Skin epidermis (tissue), 12 donors: ENCODE measurements at regions not wholly inside any gene's neighbourhood (a gene's known extent, or its start where the extent isn't known, plus 50 kb on each side); places are given as distances from the start of the nearest gene placed in this dataset.

Source experiments
- H3K27ac ChIP-seq, 21 experiments: fragments of 200-600 bp; sonication (generic) in 11 of 21; one replicate each; pipeline ENCODE4 v1.5.0; 2020; ENCODE audit warnings: mild to moderate bottlenecking in 3 of 21, inconsistent platforms in 2 of 21, moderate library complexity in 2 of 21
- H3K4me3 ChIP-seq, 7 experiments: fragments of 200-600 bp; sonication (generic) in 2 of 7; one replicate each; pipeline ENCODE4 v1.5.0; 2020; ENCODE audit warnings: inconsistent platforms in 2 of 7, mild to moderate bottlenecking in 2 of 7, moderate library complexity in 1 of 7

DNA sequence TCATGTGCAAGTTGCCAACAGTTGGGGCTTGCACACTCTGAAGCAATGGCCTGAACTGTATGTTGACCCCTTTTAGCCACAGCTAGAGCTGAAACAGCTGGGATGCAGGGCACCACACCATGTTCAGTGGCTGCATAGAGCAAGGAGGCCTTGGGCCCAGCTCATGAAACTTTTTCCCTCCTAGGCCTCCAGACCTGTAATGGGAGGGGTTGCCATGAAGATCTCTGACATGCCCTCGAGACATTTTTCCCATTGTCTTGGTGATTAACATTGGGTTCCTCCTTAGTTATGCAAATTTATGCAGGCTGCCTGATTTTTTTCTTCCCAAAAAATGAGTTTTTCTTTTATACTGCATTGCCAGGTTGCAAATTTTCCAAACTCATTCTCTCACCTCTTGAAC, 165.1 kb upstream of the PRR20A start:
- no peak overlapping the region for H3K4me3 ChIP-seq
- no peak overlapping the region for H3K27ac ChIP-seq

DNA sequence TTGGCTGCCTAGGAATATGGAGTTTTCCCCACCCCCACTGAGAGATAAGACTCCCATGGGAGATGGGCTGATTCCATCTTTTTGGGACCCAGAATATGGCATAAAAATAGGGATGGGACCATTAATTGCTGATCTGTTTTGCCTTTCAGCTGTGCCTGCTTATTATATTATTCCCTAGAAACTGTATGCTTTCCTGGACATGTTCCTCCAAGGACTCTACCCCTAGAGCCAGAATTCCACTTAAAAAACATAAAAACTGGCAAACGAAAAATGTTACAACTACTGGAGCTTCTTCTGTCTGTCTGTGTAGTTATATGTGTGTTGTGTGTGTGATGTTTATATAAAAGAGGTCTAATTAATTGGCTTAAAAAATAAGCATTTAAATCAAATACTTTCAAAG, 159.9 kb upstream of the PRR20A start:
- no peak overlapping the region for H3K27ac ChIP-seq
- no peak overlapping the region for H3K4me3 ChIP-seq

DNA sequence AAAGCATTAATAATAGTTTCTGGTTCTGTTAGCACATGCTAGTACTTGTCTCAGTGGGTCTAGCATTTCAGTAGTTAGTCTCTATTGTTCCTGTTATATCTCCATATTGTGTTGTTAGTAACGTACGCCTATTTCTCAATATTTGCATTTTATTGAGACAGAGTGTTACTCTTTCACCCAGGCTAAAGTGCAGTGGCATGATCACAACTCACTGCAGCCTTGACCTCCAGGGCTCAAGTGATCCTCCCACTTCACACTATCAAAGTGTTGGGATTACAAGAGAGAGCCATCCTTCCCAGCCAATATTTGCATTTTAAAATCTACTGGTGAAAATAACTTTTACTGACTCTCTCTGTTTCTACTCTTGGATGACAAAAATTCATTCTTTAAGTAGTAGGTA, 154.6 kb upstream of the PRR20A start:
- Histone ChIP-seq H3K27ac (no peak overlapping the region), H3K4me3 (no peak overlapping the region)

DNA sequence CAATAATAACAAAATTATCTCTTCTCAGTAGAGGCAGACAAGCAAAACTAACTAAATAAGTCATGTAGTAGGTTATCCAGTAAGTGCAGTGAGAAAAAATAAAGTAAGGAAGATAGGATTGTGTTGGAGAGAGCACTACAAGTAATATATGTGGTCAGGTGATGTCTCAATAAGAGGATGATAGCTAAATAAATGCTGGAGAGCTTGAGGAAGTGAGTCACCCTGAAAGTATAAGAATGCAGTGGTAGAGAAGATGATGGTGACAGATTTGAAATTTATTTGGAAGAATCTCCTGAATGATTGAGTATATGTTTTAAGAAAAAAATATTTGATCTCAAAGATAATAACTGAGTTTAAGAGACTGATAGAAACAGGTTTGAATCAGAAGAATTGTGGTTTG, 152.2 kb upstream of the PRR20A start:
- Histone ChIP-seq H3K4me3 (no peak overlapping the region), H3K27ac (no peak overlapping the region)

DNA sequence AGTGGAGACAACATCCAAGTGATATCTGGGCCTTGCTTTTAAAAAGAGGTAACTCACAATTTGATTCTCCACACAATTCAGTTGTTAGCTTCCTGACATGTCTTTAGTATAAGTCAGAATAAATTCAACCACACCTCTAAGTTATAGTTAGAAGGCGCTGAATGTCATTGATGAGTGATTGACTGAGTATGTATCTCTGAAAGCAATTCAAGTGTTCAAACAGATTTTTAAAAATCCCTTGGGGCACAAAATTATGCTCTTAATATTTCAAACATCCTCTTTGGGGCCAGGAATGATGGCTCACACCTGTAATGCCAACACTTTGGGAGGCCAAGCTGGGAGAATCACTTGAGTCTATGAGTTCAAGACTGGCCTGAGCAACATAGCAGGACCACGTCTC, 137.0 kb upstream of the PRR20A start:
- Histone ChIP-seq H3K4me3 (no peak overlapping the region), H3K27ac (no peak overlapping the region)

DNA sequence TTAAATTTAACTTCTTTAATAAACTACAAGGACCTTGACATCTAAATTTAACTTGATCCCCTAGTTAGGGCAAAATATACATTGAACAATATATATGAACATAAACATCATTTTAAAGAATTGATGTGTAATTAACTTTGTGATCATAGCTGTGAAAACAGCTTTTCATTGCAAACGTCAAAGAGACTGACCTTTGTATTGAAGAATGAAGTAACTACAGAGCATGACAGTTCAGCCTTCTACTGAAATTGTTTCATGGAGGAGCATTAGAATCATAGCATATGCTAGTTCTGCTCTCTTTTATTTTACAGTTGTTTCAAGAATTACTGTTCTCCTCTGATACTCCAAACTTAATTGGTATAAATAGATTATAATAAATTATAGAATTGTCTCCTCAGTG, 123.4 kb upstream of the PRR20A start:
- H3K27ac ChIP-seq = no peak overlapping the region
- no peak overlapping the region for H3K4me3 ChIP-seq

DNA sequence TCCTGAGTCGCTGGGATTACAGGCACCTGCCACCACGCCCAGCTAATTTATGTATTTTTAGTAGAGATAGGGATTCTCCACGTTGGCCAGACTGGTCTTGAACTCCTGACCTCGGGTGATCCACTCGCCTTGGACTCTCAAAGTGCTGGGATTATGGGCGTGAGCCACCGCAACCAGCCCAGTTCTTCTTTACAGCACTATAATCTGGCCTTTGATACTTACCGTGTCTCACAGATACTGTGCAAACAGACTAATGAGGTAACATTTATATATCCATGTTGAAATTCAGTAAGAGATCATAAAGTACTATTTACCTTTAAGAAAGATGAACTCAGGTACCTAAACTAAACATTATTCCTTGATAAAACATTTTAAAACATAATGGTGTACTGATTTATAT, 121.8 kb upstream of the PRR20A start:
- H3K4me3 ChIP-seq = no peak overlapping the region
- no peak overlapping the region for H3K27ac ChIP-seq

DNA sequence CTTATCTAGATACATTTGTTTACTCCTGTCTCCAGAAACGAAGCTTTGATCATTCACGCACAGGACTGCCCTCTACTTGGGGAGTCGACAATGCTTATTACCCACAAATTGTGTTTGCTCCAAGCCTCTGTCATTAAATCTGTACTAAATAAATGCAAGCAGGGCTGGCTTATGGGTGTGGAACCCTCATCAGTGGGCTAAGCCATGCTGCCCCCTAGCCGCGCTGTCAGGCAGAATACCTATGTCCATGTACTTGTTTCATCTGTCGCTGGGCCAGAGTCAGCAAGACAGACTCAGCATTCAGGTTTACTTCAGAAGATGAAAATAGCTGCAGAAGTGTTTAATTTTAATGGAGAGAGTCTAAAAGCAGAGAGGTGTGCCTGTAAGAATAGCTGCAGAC, 110.0 kb upstream of the PRR20A start:
- Histone ChIP-seq H3K4me3 (no peak overlapping the region), H3K27ac (no peak overlapping the region)

DNA sequence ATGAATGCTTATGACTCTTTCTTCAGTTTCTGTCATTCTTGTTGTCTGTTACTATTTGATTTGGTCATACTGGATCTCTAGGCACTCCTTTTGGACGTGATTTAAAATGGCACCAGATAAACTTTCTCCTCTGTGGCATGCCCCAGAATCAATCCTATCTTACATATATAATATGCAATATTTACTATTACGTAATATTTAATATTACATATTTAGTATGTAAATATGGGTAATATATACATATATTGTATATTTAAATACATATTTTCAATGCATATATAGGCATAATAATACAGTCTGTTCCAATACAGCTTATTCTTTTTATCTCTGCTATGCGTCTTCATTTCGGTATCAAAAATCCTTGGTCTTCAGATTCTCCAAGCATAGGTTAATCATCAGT, 104.4 kb upstream of the PRR20A start:
- no peak overlapping the region for H3K4me3 ChIP-seq
- no peak overlapping the region for H3K27ac ChIP-seq

DNA sequence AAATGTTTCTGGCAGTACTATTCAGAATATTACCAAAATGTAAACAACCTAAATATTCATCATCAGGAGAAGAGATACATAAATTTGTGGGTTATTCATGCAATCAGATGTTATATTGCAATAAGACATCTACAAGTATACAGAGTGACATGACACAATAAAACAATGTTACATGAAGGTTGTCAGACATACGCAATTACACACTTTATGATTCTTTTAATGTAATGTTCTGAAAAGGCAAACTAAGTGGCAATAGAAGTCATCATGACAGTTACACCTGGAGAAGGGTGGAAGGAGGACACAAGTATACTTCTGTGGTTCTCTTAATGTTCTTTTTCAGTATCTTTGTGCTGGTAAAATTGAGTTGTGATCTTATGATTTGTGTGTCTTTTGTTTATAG, 95.8 kb upstream of the PRR20A start:
- H3K4me3 ChIP-seq = no peak overlapping the region
- no peak overlapping the region for H3K27ac ChIP-seq

DNA sequence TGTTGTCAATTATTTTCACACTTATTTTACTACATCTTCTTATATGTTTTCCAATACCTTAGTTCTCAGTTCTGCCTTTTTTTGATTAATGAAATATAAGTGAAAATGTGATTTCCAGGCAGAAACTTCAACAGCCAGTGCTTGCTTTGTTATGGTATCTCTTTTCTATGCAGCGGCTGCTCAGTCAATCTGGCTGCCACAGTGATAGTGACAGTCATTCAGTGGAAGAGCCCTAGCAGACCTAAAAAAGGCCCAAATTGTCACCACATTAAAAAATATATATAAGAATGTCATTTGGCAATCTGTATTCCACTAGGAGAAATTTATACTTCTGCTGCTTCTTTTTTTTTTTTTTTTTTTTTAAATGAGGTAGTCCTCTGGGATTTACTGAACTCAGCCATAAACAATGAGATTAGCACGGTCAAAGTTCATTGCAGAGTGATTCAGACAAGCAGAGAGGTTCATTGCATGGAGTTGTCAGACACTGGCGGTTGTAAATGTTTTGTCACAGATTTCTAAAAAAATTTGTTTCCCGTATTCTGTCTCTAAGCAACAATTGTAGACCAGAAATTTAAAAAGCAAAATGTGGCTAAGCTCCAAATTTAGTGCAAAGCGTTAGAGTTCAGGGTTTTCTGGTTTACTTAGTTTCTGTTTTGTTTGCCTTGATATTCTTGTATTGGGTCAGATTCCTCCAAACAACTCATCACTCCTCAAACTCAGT, 94.7 kb upstream of the PRR20A start:
- H3K4me3 ChIP-seq = no peak overlapping the region
- H3K27ac ChIP-seq = no peak overlapping the region

DNA sequence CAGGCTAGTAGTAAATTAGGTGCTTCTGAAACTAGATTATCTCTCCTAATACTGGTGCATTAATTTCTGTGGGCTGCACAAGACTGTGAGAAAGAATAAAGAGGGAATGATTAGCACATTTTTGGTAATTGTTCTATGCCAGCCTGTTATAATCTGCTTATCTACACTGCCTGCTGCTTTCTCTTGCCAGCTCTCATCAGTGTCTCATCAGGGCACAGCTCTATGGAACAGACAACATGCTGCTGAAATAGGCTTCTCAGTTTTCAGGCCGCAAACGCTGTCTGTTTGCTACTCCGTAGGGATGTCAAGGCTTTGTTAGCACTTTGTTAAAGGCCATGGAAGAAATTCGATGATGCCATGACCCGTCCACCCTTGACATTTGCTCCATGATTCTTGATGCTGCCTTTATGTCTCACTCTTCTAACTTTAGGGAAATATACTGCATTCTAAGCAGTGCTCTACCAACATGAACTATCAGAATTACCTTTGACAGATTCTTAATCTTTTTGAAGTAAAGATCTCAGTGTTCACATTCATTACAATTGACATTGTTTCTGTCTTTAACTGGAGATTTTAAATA, 84.0 kb upstream of the PRR20A start:
- no peak overlapping the region for H3K4me3 ChIP-seq
- H3K27ac ChIP-seq = no peak overlapping the region

DNA sequence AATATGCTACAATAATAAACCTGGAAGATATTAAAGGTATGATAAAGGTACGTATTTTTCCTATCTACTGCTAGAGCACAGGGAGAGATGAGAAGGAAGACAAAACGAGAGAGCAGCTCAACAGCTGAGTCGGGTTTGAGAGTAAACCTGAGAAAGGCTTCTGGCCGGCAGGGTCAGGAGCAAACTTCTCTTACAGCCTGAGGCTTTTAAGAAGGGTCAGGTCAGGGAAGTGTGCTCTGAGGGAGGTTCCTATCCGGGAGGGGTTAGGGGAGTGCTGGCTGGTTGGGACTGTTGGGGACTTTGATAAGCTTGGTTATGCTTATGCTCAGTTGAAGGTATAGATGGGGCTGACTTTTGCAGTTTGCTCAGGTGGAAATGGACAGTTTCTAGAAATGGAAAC, 77.7 kb upstream of the PRR20A start:
- no peak overlapping the region for H3K27ac ChIP-seq
- no peak overlapping the region for H3K4me3 ChIP-seq

DNA sequence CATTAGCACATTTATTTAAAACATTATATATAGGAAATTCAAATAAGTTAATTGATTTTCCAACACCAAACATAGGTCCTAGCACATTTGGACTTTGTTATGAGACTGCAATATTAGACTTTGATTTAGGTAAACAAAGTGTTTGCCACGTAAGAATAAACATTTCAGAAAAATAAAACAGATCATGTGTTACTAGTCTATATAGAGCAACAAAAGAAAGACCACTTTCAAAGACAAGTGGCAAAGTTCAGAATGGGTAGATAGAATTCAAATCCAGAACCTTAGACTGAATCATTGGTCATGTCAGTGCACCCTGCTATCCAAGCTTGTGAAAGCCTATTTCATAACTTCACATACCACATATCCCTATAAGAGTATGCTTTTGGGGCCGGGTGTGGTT, 66.7 kb upstream of the PRR20A start:
- H3K27ac ChIP-seq = no peak overlapping the region
- no peak overlapping the region for H3K4me3 ChIP-seq

DNA sequence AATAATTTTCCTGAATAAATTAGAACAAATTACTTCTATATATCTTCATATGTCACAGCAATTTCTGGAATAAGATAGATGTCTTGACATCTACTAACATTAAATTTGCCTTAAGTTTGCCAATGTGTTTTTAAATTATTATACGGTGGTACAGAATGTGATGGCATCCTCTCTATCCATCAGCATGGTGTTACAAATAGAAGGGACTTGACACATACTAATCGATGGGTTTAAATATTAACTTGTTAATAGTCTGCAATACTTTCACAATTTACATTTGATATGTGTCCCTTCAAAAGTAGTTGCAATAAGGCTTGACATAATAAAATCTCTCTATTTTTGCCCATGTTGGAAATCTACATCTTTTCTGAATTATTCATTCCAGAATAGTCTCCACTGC, 65.1 kb upstream of the PRR20A start:
- Histone ChIP-seq H3K4me3 (no peak overlapping the region), H3K27ac (no peak overlapping the region)

DNA sequence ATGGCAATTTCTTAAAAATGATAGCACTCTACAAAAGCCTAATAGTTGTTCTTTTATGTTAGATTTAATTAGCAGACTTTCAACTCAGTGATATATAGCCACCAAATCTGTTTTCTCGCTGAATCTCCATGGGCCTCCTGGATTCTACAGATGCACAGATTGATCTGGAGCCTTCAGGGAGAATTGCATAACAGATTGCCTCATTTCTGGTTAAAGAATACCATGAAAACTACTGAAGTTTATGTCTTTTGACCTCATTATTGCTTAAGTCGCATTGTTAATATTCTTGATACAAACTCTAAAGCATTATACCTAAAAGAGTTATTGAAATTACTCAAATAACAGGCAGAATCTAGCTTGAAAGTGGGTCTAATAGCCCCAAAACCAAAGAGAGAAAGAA, 53.7 kb upstream of the PRR20A start:
- Histone ChIP-seq H3K27ac (no peak overlapping the region), H3K4me3 (no peak overlapping the region)
